ENCODE measurements at regions not wholly inside any gene's neighbourhood (a gene's known extent, or its start where the extent isn't known, plus 50 kb on each side); places are given as distances from the start of the nearest gene placed in this dataset.

- H3K9me2 ChIP-seq (replicated peaks; ENCODE audit: insufficient read depth, low read length): no peaks in the 10 kb centered on the region
- H3K27me3 ChIP-seq (replicated peaks; ENCODE audit: insufficient read depth, low read length): peaks cover 95% of the 10 kb centered on the region
- no peak overlapping the region for H3K27ac ChIP-seq (ENCODE audit: low read length)
- H3K4me3 ChIP-seq (ENCODE audit: low read length): no peak overlapping the region
- DNase-seq: no peak
- no peak overlapping the region for H3K4me2 ChIP-seq (ENCODE audit: low read depth, low read length)
- no peak overlapping the region for H3K9ac ChIP-seq (ENCODE audit: low read length)
- H3K36me3 ChIP-seq (replicated peaks; ENCODE audit: insufficient read depth, low read length): no peaks in the 10 kb centered on the region
- TF ChIP-seq EZH2phosphoT487 (IDR thresholded peaks at IDR 0.05; ENCODE audit: low read length) (no peak), EZH2 (optimal IDR thresholded peaks at IDR 0.05; ENCODE audit: low read depth, low read length) (no peak)
- TF ChIP-seq, protein P1, sequence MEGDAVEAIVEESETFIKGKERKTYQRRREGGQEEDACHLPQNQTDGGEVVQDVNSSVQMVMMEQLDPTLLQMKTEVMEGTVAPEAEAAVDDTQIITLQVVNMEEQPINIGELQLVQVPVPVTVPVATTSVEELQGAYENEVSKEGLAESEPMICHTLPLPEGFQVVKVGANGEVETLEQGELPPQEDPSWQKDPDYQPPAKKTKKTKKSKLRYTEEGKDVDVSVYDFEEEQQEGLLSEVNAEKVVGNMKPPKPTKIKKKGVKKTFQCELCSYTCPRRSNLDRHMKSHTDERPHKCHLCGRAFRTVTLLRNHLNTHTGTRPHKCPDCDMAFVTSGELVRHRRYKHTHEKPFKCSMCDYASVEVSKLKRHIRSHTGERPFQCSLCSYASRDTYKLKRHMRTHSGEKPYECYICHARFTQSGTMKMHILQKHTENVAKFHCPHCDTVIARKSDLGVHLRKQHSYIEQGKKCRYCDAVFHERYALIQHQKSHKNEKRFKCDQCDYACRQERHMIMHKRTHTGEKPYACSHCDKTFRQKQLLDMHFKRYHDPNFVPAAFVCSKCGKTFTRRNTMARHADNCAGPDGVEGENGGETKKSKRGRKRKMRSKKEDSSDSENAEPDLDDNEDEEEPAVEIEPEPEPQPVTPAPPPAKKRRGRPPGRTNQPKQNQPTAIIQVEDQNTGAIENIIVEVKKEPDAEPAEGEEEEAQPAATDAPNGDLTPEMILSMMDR (IDR thresholded peaks at IDR 0.05; ENCODE audit: low read length): no peak
- no peaks in the 10 kb centered on the region for H3K9me3 ChIP-seq (replicated peaks; ENCODE audit: insufficient read depth, low read length)
- no peaks in the 10 kb centered on the region for H3F3A ChIP-seq (ENCODE audit: insufficient read depth, low read length)
- H3K4me1 ChIP-seq (ENCODE audit: low read length): no peaks in the 10 kb centered on the region
- H3K79me2 ChIP-seq (ENCODE audit: low read length): no peaks in the 10 kb centered on the region
- no peaks in the 10 kb centered on the region for H4K20me1 ChIP-seq (ENCODE audit: insufficient read depth, low read length)
- no peak overlapping the region for H2AFZ ChIP-seq (ENCODE audit: low read length)
Observed at GRCh38 chr17:74032222-74032621, 171.3 kb upstream of the RPL38 start.

- Histone ChIP-seq H3K79me2 (ENCODE audit: low read length) (no peaks in the 10 kb centered on the region), H3K36me3 (replicated peaks; ENCODE audit: insufficient read depth, low read length) (no peaks in the 10 kb centered on the region), H3F3A (ENCODE audit: insufficient read depth, low read length) (no peaks in the 10 kb centered on the region), H3K9ac (ENCODE audit: low read length) (no peak overlapping the region), H3K9me2 (replicated peaks; ENCODE audit: insufficient read depth, low read length) (no peaks in the 10 kb centered on the region), H3K4me1 (ENCODE audit: low read length) (no peaks in the 10 kb centered on the region), H3K27me3 (replicated peaks; ENCODE audit: insufficient read depth, low read length) (peaks cover 94% of the 10 kb centered on the region), H3K27ac (ENCODE audit: low read length) (no peak overlapping the region), H3K4me2 (ENCODE audit: low read depth, low read length) (no peak overlapping the region), H4K20me1 (ENCODE audit: insufficient read depth, low read length) (no peaks in the 10 kb centered on the region), H2AFZ (ENCODE audit: low read length) (no peak overlapping the region), H3K4me3 (ENCODE audit: low read length) (no peak overlapping the region), H3K9me3 (replicated peaks; ENCODE audit: insufficient read depth, low read length) (no peaks in the 10 kb centered on the region)
- DNase-seq: no peak
- TF ChIP-seq EZH2 (optimal IDR thresholded peaks at IDR 0.05; ENCODE audit: low read depth, low read length) (no peak), EZH2phosphoT487 (IDR thresholded peaks at IDR 0.05; ENCODE audit: low read length) (no peak)
- TF ChIP-seq, protein P1 (IDR thresholded peaks at IDR 0.05; ENCODE audit: low read length): no peak
Observed at GRCh38 chr17:74037320-74037719, 166.2 kb upstream of the RPL38 start.

DNA sequence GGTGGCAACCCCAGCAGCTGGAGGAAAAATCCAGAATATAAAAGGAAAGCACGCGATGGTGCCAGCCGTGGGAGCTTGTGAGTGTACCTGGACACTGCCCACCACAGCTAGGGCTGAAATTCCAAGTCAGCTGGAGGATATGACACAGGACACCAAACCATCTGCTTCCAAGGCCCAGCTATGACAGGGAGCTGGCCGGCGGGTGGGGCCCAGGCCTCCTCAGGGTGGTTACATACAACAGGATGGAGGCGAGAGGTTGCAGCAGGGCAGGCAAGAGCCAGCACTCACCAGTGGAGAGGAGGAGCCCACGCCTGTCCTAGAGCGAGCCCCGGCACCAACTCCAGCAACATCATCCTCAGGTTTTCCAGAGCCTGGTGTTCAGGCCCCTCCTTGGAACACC lies 163.2 kb upstream of the RPL38 start:
- Histone ChIP-seq H3K79me2 (ENCODE audit: low read length) (no peaks in the 10 kb centered on the region), H3K4me1 (ENCODE audit: low read length) (no peaks in the 10 kb centered on the region), H3F3A (ENCODE audit: insufficient read depth, low read length) (no peaks in the 10 kb centered on the region), H2AFZ (ENCODE audit: low read length) (no peak overlapping the region), H3K4me3 (ENCODE audit: low read length) (no peak overlapping the region), H3K27ac (ENCODE audit: low read length) (no peak overlapping the region), H3K9ac (ENCODE audit: low read length) (no peak overlapping the region), H3K4me2 (ENCODE audit: low read depth, low read length) (no peak overlapping the region), H3K9me2 (replicated peaks; ENCODE audit: insufficient read depth, low read length) (no peaks in the 10 kb centered on the region), H3K27me3 (replicated peaks; ENCODE audit: insufficient read depth, low read length) (peaks cover 82% of the 10 kb centered on the region), H4K20me1 (ENCODE audit: insufficient read depth, low read length) (no peaks in the 10 kb centered on the region), H3K9me3 (replicated peaks; ENCODE audit: insufficient read depth, low read length) (no peaks in the 10 kb centered on the region), H3K36me3 (replicated peaks; ENCODE audit: insufficient read depth, low read length) (no peaks in the 10 kb centered on the region)
- TF ChIP-seq EZH2phosphoT487 (IDR thresholded peaks at IDR 0.05; ENCODE audit: low read length): no peak
- TF ChIP-seq, protein P1 (IDR thresholded peaks at IDR 0.05; ENCODE audit: low read length): no peak
- no peak for TF ChIP-seq EZH2 (optimal IDR thresholded peaks at IDR 0.05; ENCODE audit: low read depth, low read length)
- no peak for DNase-seq

Measured in MM.1S (cell line).